Transverse colon (tissue), 4 donors: ENCODE measurements at regions not wholly inside any gene's neighbourhood (a gene's known extent, or its start where the extent isn't known, plus 50 kb on each side); places are given as distances from the start of the nearest gene placed in this dataset.

Experiments
- EP300 ChIP-seq: sonication (generic); formaldehyde crosslinking; IDR thresholded peaks from one replicate; pipeline ENCODE4 v1.6.1; 2017; ENCODE audit warnings: antibody characterized with exemption, low read depth
- POLR2A ChIP-seq: fragments of 450-650 bp; IDR thresholded peaks from one replicate; pipeline ENCODE4 v1.6.1; 2016; ENCODE audit warnings: antibody characterized with exemption, mild to moderate bottlenecking, moderate library complexity
- POLR2AphosphoS5 ChIP-seq, 3 donors: sonication (generic); formaldehyde crosslinking; IDR thresholded peaks; one replicate each; pipeline ENCODE4 v1.6.1; 2016; ENCODE audit warnings: antibody characterized with exemption in 3 of 3
- TF ChIP-seq, protein P1 (sequence below), 5 experiments: fragments of 200-600 bp in 3 of 5; fragments of 450-650 bp in 2 of 5; sonication (generic) in 3 of 5; IDR thresholded peaks; 1 replicate in 2 of 5; 2 replicates in 3 of 5; pipeline ENCODE4 v1.5.1; 2016 to 2017; ENCODE audit warnings: antibody characterized with exemption in 5 of 5, inconsistent platforms in 3 of 5, mild to moderate bottlenecking in 2 of 5, moderate library complexity in 1 of 5

DNA sequence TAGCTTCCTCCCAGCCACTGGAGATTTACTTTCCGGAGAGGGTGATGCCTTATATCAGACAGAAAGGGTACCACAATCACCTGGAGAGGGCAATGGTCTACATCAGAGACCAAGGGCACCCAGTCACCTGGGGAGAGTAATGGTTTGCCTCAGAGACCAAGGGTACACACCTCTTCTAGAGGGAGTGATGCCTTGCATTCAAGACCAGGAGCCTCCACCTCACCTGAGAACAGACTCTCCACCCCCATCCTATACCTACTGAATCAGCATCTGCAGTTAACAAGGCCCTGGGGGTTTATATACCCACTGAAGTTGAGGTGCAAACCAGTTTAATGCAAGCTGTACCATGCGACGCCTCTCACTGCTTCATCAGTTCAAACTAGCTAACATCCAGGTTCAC, 270.2 kb upstream of the IGFBP3 start:
- TF ChIP-seq, protein P1, sequence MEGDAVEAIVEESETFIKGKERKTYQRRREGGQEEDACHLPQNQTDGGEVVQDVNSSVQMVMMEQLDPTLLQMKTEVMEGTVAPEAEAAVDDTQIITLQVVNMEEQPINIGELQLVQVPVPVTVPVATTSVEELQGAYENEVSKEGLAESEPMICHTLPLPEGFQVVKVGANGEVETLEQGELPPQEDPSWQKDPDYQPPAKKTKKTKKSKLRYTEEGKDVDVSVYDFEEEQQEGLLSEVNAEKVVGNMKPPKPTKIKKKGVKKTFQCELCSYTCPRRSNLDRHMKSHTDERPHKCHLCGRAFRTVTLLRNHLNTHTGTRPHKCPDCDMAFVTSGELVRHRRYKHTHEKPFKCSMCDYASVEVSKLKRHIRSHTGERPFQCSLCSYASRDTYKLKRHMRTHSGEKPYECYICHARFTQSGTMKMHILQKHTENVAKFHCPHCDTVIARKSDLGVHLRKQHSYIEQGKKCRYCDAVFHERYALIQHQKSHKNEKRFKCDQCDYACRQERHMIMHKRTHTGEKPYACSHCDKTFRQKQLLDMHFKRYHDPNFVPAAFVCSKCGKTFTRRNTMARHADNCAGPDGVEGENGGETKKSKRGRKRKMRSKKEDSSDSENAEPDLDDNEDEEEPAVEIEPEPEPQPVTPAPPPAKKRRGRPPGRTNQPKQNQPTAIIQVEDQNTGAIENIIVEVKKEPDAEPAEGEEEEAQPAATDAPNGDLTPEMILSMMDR (IDR thresholded peaks at IDR 0.05) = no peak
- TF ChIP-seq EP300 (no peak), POLR2A (no peak), POLR2AphosphoS5 (IDR thresholded peaks at IDR 0.05) (no peak)
